WERI-Rb-1 (cell line): ENCODE measurements at regions not wholly inside any gene's neighbourhood (a gene's known extent, or its start where the extent isn't known, plus 50 kb on each side); places are given as distances from the start of the nearest gene placed in this dataset.

ENCODE experiments used
- DNase-seq: peaks from one replicate; pipeline ENCODE4 v3.0.0-alpha.2; 2020
- H3K27ac ChIP-seq: fragments of 250-450 bp; sonication (Bioruptor Pico); 2 replicates; pipeline ENCODE4 v1.5.1; 2020; ENCODE audit warnings: mild to moderate bottlenecking, moderate library complexity
- H3K27me3 ChIP-seq: fragments of 250-450 bp; sonication (Bioruptor Pico); 2 replicates; pipeline ENCODE4 v1.5.1; 2021; ENCODE audit warnings: mild to moderate bottlenecking, low read depth, moderate library complexity; ENCODE audit not compliant: insufficient read depth, severe bottlenecking
- H3K36me3 ChIP-seq: fragments of 250-450 bp; sonication (Bioruptor Pico); 2 replicates; pipeline ENCODE4 v1.5.1; 2020; ENCODE audit warnings: mild to moderate bottlenecking, moderate library complexity
- H3K4me3 ChIP-seq: 2 replicates; pipeline ENCODE4 v1.5.1; 2011; ENCODE audit warnings: low read depth, mild to moderate bottlenecking, control low read depth, low read length
- H3K9me3 ChIP-seq: fragments of 250-450 bp; sonication (Bioruptor Pico); 2 replicates; pipeline ENCODE4 v1.5.1; 2021; ENCODE audit warnings: mild to moderate bottlenecking, moderate library complexity; ENCODE audit not compliant: severe bottlenecking
- TF ChIP-seq, protein P1 (sequence below): IDR thresholded peaks from 2 replicates; pipeline ENCODE4 v1.5.1; 2011; ENCODE audit warnings: low read depth, mild to moderate bottlenecking, control low read depth, inconsistent platforms, low read length

DNA sequence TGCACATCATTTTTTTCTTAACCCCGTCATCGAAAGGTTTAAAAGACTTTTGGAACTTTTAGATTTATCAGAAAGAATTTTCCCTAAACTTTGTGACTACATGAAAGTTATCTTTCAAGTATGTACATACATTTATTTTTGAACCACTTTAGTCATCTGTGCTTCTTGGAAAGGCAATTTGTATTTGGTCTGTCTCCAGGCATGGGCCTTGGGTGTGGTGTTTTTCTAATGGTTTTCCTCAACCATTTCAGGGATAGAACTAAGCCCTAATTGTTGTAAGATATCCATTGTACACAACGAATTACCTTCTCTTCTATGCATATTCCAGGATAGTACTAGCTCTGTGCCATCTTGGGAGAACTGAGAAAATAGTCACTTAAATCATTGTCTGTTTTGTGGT lies 191.5 kb upstream of the RPL34 start:
- Histone ChIP-seq H3K27ac (no peak overlapping the region), H3K27me3 (no peaks in the 10 kb centered on the region), H3K9me3 (no peaks in the 10 kb centered on the region), H3K4me3 (no peak overlapping the region), H3K36me3 (no peaks in the 10 kb centered on the region)
- TF ChIP-seq, protein P1, sequence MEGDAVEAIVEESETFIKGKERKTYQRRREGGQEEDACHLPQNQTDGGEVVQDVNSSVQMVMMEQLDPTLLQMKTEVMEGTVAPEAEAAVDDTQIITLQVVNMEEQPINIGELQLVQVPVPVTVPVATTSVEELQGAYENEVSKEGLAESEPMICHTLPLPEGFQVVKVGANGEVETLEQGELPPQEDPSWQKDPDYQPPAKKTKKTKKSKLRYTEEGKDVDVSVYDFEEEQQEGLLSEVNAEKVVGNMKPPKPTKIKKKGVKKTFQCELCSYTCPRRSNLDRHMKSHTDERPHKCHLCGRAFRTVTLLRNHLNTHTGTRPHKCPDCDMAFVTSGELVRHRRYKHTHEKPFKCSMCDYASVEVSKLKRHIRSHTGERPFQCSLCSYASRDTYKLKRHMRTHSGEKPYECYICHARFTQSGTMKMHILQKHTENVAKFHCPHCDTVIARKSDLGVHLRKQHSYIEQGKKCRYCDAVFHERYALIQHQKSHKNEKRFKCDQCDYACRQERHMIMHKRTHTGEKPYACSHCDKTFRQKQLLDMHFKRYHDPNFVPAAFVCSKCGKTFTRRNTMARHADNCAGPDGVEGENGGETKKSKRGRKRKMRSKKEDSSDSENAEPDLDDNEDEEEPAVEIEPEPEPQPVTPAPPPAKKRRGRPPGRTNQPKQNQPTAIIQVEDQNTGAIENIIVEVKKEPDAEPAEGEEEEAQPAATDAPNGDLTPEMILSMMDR = no peak
- no peak for DNase-seq

DNA sequence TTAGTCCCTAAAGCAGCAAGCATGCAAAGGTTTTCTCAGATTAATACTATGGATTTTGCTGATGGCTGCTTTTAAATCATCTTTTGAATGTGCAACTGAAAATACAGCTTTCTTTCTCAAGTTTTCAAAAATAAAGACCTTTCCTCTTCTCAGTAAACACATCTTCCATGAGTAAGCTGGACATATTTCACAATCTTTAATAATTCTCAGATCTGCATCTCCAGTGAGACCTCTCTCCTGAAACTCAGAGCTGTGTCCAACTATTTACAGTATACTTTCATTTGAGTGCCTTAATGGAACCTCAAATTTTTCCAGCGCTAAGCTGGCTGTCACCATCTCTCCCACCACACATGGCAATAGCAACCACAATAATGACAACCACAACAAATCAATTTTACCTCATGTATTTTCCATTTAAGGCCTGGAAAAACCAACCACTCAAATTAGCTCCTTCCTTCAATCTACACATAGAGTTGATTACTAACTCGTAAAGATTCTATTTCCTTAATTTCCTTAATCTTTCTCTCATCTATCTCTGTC lies 192.4 kb upstream of the RPL34 start:
- no peak for DNase-seq
- H3K4me3 ChIP-seq = no peak overlapping the region
- H3K36me3 ChIP-seq = no peaks in the 10 kb centered on the region
- H3K27ac ChIP-seq = no peak overlapping the region
- H3K9me3 ChIP-seq = no peaks in the 10 kb centered on the region
- H3K27me3 ChIP-seq = no peaks in the 10 kb centered on the region
- TF ChIP-seq, protein P1 = no peak

DNA sequence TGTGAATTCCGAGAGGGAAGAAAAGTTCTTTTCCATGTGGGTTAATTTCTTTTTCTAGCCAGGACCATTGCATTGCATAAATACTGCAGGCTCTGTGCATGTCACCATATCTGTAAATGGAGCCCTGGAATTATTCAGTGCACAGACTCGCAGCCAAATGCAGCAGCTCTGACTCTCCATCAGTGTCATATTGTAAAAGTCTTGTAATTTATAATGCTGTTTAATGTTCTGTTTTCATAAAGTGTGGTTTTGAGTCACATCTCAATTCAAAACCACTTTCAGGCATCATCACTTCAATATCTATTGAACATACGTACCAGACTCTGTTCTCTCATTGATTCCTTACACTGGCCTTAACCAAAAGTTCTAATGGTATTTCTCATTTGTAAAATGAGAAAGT lies 193.9 kb upstream of the RPL34 start:
- Histone ChIP-seq H3K27ac (no peak overlapping the region), H3K36me3 (no peaks in the 10 kb centered on the region), H3K27me3 (no peaks in the 10 kb centered on the region), H3K9me3 (peaks cover 3% of the 10 kb centered on the region), H3K4me3 (no peak overlapping the region)
- TF ChIP-seq, protein P1 = no peak
- DNase-seq = no peak

DNA sequence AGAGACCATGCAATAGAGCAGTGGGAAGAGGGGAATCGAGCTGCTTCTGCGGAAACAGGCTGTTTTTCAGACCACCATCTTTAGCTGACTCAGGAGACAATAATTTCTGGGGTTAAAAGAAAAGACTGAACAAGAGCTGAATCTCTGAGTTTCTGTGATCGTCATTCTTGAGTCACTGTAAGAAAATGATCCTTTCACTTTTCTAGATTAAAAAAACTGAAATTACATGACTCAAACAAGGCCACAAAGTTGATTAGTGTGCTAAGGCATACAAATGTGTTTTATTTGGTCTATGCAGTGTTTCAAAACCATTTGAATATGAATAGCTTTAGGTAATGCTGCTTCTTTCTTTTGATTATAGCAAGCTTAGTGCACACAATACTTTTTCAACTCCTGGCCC lies 194.4 kb upstream of the RPL34 start:
- DNase-seq = no peak
- TF ChIP-seq, protein P1 = no peak
- H3K9me3 ChIP-seq = peaks cover 3% of the 10 kb centered on the region
- no peak overlapping the region for H3K4me3 ChIP-seq
- no peaks in the 10 kb centered on the region for H3K36me3 ChIP-seq
- no peaks in the 10 kb centered on the region for H3K27me3 ChIP-seq
- no peak overlapping the region for H3K27ac ChIP-seq

DNA sequence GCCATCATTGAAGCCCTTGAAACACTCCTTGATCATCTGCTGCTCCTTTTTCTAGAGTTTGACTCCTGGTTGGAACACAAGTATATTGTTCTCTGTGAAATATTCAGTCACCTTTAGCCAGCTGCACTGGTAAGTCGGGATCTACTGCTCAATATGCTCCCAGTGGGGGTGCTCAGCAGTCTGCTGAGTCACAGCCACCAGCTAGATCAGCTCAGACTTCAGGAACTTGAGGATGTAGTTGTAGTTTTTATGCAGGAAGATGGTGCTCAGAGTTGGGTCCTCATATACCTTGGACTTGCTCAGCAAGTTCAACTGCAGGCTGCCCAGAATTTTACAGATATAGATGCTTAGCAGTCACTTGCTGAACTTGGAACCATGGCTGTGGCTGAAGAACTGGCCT lies 202.5 kb upstream of the RPL34 start:
- H3K27me3 ChIP-seq = peaks cover 12% of the 10 kb centered on the region
- no peaks in the 10 kb centered on the region for H3K36me3 ChIP-seq
- peaks cover 3% of the 10 kb centered on the region for H3K9me3 ChIP-seq
- no peak for DNase-seq
- H3K27ac ChIP-seq = no peak overlapping the region
- TF ChIP-seq, protein P1 = no peak
- no peak overlapping the region for H3K4me3 ChIP-seq

DNA sequence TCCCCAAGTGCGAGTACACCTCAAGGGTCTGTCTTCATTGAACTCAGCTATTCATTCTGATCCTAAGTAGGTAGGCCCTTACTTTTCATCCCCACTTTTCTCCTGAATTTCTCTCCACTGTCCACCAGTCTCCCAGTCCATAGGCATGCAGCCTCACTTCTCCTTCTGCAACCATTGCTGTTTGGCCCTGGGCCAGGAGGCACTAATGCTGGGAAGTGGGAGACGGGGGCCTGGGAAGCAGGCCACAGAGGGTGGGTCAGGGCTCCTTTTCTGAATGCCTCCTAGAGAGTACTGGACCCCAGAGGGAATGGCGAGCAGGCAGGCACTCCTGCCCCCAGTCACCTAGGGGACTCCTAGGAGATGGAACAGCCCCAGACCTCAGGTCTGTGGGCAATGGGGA lies 203.5 kb upstream of the RPL34 start:
- TF ChIP-seq, protein P1 = no peak
- H3K4me3 ChIP-seq = no peak overlapping the region

More for the DNA sequence above, 203.5 kb upstream of the RPL34 start:
- Histone ChIP-seq H3K27ac (no peak overlapping the region), H3K9me3 (no peaks in the 10 kb centered on the region), H3K36me3 (no peaks in the 10 kb centered on the region), H3K27me3 (peaks cover 19% of the 10 kb centered on the region)
- no peak for DNase-seq
